ENCODE measurements at regions not wholly inside any gene's neighbourhood (a gene's known extent, or its start where the extent isn't known, plus 50 kb on each side); places are given as distances from the start of the nearest gene placed in this dataset.

DNA sequence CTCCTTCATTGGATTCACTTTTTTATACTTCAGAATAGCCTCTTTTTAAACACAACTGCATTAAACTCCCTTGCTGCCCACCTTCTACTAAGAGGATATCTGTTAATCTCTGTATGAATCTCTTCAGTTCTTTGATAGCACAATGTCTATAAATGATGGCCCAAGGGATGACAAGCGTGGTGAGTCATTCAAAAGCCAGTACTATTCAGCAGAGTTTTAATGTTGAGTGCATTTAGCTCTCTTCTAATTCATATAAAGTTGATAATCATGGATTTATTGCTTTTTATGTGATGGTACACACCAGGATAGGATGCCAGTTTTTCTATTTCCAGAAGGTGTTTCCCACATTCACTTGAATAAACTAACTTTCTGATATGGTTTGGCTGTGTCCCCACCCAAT lies 57.4 kb upstream of the HECTD2 start:
- no peaks in the 10 kb centered on the region for H3K27me3 Mint-ChIP-seq (ENCODE audit: low read depth)
- no peak overlapping the region for H3K4me3 Mint-ChIP-seq (ENCODE audit: unreplicated experiment)
- peaks cover 3% of the 10 kb centered on the region for H3K9me3 Mint-ChIP-seq (ENCODE audit: low read depth)
- DNase-seq (ENCODE audit: low spot score): no peak
- TF ChIP-seq, protein P1, sequence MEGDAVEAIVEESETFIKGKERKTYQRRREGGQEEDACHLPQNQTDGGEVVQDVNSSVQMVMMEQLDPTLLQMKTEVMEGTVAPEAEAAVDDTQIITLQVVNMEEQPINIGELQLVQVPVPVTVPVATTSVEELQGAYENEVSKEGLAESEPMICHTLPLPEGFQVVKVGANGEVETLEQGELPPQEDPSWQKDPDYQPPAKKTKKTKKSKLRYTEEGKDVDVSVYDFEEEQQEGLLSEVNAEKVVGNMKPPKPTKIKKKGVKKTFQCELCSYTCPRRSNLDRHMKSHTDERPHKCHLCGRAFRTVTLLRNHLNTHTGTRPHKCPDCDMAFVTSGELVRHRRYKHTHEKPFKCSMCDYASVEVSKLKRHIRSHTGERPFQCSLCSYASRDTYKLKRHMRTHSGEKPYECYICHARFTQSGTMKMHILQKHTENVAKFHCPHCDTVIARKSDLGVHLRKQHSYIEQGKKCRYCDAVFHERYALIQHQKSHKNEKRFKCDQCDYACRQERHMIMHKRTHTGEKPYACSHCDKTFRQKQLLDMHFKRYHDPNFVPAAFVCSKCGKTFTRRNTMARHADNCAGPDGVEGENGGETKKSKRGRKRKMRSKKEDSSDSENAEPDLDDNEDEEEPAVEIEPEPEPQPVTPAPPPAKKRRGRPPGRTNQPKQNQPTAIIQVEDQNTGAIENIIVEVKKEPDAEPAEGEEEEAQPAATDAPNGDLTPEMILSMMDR (IDR thresholded peaks at IDR 0.05): no peak
- H3K4me1 Mint-ChIP-seq (ENCODE audit: low read depth): peaks cover 56% of the 10 kb centered on the region
- no peak overlapping the region for H3K27ac Mint-ChIP-seq (ENCODE audit: unreplicated experiment)
- H3K36me3 Mint-ChIP-seq (ENCODE audit: low read depth): no peaks in the 10 kb centered on the region

DNA sequence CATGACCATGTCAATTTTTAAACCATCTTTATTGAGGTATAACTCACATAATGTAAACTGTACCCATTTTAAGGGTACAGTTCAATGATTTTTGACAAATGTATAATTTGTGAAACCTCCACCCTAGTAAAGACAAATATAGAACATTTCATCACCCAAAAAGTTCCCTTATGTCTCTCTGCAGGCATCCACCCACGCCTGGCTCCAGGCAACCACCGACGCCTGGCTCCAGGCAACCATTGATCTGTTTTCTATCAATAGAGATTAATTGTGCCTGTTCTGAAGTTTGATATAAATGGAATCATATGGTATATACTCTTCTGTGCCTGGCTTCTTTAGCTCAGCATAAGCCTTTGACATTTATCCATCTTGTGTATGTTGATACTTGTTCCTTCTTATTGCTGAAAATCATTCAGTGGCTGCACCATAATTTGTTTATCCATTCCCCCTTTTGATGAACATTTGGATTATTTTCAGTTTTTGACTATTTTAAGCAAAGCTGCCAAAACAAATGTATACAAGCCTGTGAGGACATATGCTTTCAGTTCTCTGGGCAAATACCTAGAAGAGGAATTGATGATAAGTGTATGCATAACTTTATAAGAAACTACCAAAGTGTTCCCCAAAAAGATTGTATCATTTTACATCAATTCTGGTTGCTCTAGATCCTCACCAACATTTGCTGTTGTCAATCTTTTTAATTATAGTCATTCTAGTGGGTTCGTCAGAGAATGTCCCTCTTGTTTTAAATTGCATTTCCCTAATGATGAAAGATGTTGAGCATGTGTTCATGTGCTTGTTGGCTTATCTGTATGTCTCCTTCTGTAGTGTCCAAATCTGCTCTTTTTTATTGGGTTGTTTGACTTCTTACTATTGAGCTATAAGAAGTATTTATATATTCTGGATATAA lies 55.7 kb upstream of the HECTD2 start:
- Mint-ChIP-seq H3K4me1 (ENCODE audit: low read depth) (peaks cover 42% of the 10 kb centered on the region), H3K4me3 (ENCODE audit: unreplicated experiment) (no peak overlapping the region), H3K36me3 (ENCODE audit: low read depth) (no peaks in the 10 kb centered on the region), H3K9me3 (ENCODE audit: low read depth) (no peaks in the 10 kb centered on the region), H3K27me3 (ENCODE audit: low read depth) (no peaks in the 10 kb centered on the region), H3K27ac (ENCODE audit: unreplicated experiment) (no peak overlapping the region)
- TF ChIP-seq, protein P1 (IDR thresholded peaks at IDR 0.05): no peak
- DNase-seq (ENCODE audit: low spot score): no peak

DNA sequence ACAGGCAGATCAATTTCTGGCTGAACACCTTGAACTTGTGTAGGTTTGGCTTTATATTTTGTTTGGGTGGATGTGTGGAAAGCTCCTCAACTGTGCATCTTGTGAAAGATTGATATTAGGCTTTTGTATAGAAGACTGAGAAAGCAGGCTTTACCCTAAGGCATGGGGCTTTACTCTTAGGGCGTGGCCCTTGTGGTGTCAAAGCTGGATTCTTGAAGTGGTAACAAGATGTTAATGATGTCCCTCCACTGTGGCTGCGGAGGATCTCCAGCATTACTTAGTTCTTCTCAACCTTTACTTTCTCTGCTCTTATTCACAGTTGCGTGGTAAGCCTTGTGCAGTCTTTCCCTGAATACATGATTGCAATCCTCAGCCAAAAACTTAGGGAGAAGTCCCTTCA lies 54.1 kb upstream of the HECTD2 start:
- Mint-ChIP-seq H3K4me3 (ENCODE audit: unreplicated experiment) (no peak overlapping the region), H3K9me3 (ENCODE audit: low read depth) (no peaks in the 10 kb centered on the region), H3K27me3 (ENCODE audit: low read depth) (no peaks in the 10 kb centered on the region), H3K36me3 (ENCODE audit: low read depth) (no peaks in the 10 kb centered on the region), H3K27ac (ENCODE audit: unreplicated experiment) (no peak overlapping the region), H3K4me1 (ENCODE audit: low read depth) (peaks cover 36% of the 10 kb centered on the region)
- no peak for DNase-seq (ENCODE audit: low spot score)
- TF ChIP-seq, protein P1 (IDR thresholded peaks at IDR 0.05): no peak

DNA sequence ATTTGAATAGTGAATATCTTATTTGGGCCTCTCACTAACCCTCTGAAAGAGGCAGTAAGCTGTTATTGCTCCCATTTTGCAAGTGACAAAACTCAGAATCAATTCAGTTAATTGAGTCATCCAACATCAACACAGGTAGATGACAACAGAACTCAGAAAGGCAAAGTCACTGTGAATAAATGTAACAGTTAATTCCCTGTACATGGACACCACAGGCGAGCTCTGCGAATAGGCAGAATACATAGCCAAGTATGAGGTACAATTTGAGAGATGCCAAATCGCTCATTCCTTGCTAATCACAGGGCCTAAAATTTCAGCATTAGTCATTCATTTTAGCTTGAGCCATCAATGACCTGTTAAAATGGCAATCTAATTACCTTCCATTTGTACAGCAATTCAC lies 52.6 kb upstream of the HECTD2 start:
- Mint-ChIP-seq H3K4me3 (ENCODE audit: unreplicated experiment) (no peak overlapping the region), H3K27ac (ENCODE audit: unreplicated experiment) (no peak overlapping the region), H3K4me1 (ENCODE audit: low read depth) (peaks cover 24% of the 10 kb centered on the region), H3K27me3 (ENCODE audit: low read depth) (no peaks in the 10 kb centered on the region), H3K36me3 (ENCODE audit: low read depth) (no peaks in the 10 kb centered on the region), H3K9me3 (ENCODE audit: low read depth) (peaks cover 5% of the 10 kb centered on the region)
- TF ChIP-seq, protein P1 (IDR thresholded peaks at IDR 0.05): no peak
- DNase-seq (ENCODE audit: low spot score): no peak

Measured in chondrocyte (in vitro differentiated cells).